ENCODE measurements at regions not wholly inside any gene's neighbourhood (a gene's known extent, or its start where the extent isn't known, plus 50 kb on each side); places are given as distances from the start of the nearest gene placed in this dataset.

- H3K9ac ChIP-seq (ENCODE audit: low read depth in 1 of 2, low read length in 2 of 2): no peak overlapping the region
- H3K4me3 ChIP-seq (ENCODE audit: low read depth in 1 of 3, low read length in 3 of 3): no peak overlapping the region
- H3K4me1 ChIP-seq (ENCODE audit: control insufficient read depth in 4 of 4, insufficient read depth in 4 of 4, low read length in 3 of 4): no peaks in the 10 kb centered on the region
- no peak for TF ChIP-seq HNF4G (IDR thresholded peaks at IDR 0.05)
- TF ChIP-seq FOXA1 (IDR thresholded peaks at IDR 0.05): no peak
- TF ChIP-seq RAD21 (IDR thresholded peaks at IDR 0.05): no peak
- no peak for TF ChIP-seq FOXA2 (IDR thresholded peaks at IDR 0.05)
- no peak for TF ChIP-seq GABPA (IDR thresholded peaks at IDR 0.05 in 1 of 2, conservative IDR thresholded peaks at IDR 0.05 in 1 of 2)
- TF ChIP-seq, protein P1, sequence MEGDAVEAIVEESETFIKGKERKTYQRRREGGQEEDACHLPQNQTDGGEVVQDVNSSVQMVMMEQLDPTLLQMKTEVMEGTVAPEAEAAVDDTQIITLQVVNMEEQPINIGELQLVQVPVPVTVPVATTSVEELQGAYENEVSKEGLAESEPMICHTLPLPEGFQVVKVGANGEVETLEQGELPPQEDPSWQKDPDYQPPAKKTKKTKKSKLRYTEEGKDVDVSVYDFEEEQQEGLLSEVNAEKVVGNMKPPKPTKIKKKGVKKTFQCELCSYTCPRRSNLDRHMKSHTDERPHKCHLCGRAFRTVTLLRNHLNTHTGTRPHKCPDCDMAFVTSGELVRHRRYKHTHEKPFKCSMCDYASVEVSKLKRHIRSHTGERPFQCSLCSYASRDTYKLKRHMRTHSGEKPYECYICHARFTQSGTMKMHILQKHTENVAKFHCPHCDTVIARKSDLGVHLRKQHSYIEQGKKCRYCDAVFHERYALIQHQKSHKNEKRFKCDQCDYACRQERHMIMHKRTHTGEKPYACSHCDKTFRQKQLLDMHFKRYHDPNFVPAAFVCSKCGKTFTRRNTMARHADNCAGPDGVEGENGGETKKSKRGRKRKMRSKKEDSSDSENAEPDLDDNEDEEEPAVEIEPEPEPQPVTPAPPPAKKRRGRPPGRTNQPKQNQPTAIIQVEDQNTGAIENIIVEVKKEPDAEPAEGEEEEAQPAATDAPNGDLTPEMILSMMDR (IDR thresholded peaks at IDR 0.05; ENCODE audit: low read depth, low read length, missing input control): no peak
- no peak for TF ChIP-seq RXRA (IDR thresholded peaks at IDR 0.05)
- TF ChIP-seq JUND (IDR thresholded peaks at IDR 0.05): no peak
- no peak for TF ChIP-seq EGR1 (IDR thresholded peaks at IDR 0.05; ENCODE audit: low read depth in 2 of 2)
- no peak for TF ChIP-seq MAX (IDR thresholded peaks at IDR 0.05)
- no peak for TF ChIP-seq SP1 (IDR thresholded peaks at IDR 0.05)
- TF ChIP-seq NR2F2 (IDR thresholded peaks at IDR 0.05): no peak
- no peak overlapping the region for H3K27ac ChIP-seq (ENCODE audit: low read depth in 1 of 2, low read length in 2 of 2)
- no peaks in the 10 kb centered on the region for H3K36me3 ChIP-seq (ENCODE audit: control insufficient read depth in 4 of 4, insufficient read depth in 3 of 4, low read depth in 1 of 4, low read length in 3 of 4)
- no peaks in the 10 kb centered on the region for H3K27me3 ChIP-seq (ENCODE audit: control insufficient read depth in 4 of 4, insufficient read depth in 4 of 4, low read length in 3 of 4)
- H3K9me3 ChIP-seq (ENCODE audit: control insufficient read depth in 4 of 4, low read length in 3 of 4): peaks cover 0 to 7% (median 3%) of the 10 kb centered on the region in 4 donors
- DNase-seq (ENCODE audit: low spot score): no peak
Observed at GRCh38 chr7:68025369-68025768, 1028.7 kb downstream of the TYW1 start.

DNA sequence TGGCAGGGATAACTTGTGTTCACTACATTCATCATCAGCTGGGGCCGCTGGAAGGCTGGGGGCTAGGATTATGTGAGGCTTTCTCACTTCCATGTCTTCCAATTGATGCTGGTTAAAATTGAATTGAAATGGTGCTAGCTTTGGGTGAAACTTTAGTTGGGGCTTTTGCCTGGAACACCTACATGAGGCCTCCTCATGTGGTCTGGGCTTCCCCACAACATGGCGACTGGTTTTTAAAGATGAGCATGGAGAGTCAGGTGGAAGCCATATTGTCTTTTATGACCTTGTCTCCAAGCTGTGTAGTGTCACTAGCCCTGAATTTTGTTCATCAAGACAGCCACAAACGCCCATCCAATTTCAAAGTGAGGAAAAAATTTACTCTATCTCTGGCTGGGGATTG, 1033.9 kb downstream of the TYW1 start:
- TF ChIP-seq ATF3 (IDR thresholded peaks at IDR 0.05): no peak
- TF ChIP-seq GABPA (IDR thresholded peaks at IDR 0.05 in 1 of 2, conservative IDR thresholded peaks at IDR 0.05 in 1 of 2): no peak
- no peak for TF ChIP-seq FOXA1 (IDR thresholded peaks at IDR 0.05)
- TF ChIP-seq, protein P1 (IDR thresholded peaks at IDR 0.05; ENCODE audit: low read depth, low read length, missing input control): no peak
- TF ChIP-seq, protein P2, sequence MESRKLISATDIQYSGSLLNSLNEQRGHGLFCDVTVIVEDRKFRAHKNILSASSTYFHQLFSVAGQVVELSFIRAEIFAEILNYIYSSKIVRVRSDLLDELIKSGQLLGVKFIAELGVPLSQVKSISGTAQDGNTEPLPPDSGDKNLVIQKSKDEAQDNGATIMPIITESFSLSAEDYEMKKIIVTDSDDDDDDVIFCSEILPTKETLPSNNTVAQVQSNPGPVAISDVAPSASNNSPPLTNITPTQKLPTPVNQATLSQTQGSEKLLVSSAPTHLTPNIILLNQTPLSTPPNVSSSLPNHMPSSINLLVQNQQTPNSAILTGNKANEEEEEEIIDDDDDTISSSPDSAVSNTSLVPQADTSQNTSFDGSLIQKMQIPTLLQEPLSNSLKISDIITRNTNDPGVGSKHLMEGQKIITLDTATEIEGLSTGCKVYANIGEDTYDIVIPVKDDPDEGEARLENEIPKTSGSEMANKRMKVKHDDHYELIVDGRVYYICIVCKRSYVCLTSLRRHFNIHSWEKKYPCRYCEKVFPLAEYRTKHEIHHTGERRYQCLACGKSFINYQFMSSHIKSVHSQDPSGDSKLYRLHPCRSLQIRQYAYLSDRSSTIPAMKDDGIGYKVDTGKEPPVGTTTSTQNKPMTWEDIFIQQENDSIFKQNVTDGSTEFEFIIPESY (IDR thresholded peaks at IDR 0.05): no peak
- Histone ChIP-seq H3K36me3 (ENCODE audit: control insufficient read depth in 4 of 4, insufficient read depth in 3 of 4, low read depth in 1 of 4, low read length in 3 of 4) (no peaks in the 10 kb centered on the region), H3K27ac (ENCODE audit: low read depth in 1 of 2, low read length in 2 of 2) (no peak overlapping the region), H3K9me3 (ENCODE audit: control insufficient read depth in 4 of 4, low read length in 3 of 4) (peaks cover 0 to 14% (median 5%) of the 10 kb centered on the region in 4 donors), H3K9ac (ENCODE audit: low read depth in 1 of 2, low read length in 2 of 2) (no peak overlapping the region), H3K27me3 (ENCODE audit: control insufficient read depth in 4 of 4, insufficient read depth in 4 of 4, low read length in 3 of 4) (no peaks in the 10 kb centered on the region), H3K4me3 (ENCODE audit: low read depth in 1 of 3, low read length in 3 of 3) (no peak overlapping the region), H3K4me1 (ENCODE audit: control insufficient read depth in 4 of 4, insufficient read depth in 4 of 4, low read length in 3 of 4) (no peaks in the 10 kb centered on the region)
- WGBS: 74% methylated on average over 3 of the region's 3 CpGs
- no peak for DNase-seq (ENCODE audit: low spot score)
